ENCODE measurements at regions not wholly inside any gene's neighbourhood (a gene's known extent, or its start where the extent isn't known, plus 50 kb on each side); places are given as distances from the start of the nearest gene placed in this dataset.

DNA sequence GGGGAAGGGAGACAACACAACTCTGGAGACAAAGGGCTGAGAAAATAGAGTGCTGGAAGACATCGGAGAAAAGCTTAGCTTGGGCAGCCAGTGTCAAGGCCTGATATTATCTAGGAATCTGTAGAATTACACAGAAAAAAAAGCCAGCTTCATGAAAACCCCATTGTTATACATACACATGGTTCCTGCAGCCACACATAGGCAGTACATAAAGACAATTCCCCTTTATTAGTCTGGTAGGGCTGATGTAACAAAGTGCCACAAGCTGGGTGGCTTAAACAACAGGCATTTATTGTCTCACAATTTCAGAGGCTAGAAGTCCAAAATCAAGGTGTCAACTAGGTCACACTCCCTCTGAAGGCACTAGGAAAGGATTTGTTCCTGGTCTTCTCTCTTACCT, 503.5 kb downstream of the MID1IP1 start:
- no peak for DNase-seq

GRCh38 chrX:39307488-39307887, 506.2 kb downstream of the MID1IP1 start:
- no peak for DNase-seq

DNA sequence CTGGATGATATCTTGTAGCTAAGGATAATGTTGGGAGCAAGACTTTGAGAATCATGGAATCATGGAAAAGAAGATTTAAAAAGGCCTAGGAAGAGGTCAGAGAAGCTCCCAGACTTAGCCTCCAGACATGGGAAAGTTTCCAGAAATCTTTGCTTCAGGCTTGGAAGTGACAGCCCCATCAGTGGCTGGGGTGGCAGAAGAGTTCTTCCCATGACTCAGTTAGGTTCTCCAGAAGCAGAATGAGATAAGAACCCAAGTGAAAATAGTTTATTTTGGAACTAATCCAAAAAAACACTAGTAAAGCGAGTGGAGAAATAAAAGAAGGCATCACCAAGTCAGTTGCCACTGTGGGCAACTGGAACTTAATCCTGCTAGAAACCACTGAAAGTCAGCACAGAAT, 506.9 kb downstream of the MID1IP1 start:
- no peak for DNase-seq

- DNase-seq = peak; percentile 43
Measured at GRCh38 chrX:39309018-39309635, 507.9 kb downstream of the MID1IP1 start.

GRCh38 chrX:39309721-39310152, 508.5 kb downstream of the MID1IP1 start:
- peak; percentile 35 for DNase-seq

GRCh38 chrX:39310891-39311290, 509.6 kb downstream of the MID1IP1 start:
- no peak for DNase-seq

- DNase-seq = no peak
Measured at GRCh38 chrX:39311646-39312045, 510.4 kb downstream of the MID1IP1 start.

- DNase-seq = no peak
Measured at GRCh38 chrX:39313146-39313545, 511.9 kb downstream of the MID1IP1 start.

- DNase-seq = no peak
Measured at GRCh38 chrX:39318506-39319343, 517.5 kb downstream of the MID1IP1 start.

DNA sequence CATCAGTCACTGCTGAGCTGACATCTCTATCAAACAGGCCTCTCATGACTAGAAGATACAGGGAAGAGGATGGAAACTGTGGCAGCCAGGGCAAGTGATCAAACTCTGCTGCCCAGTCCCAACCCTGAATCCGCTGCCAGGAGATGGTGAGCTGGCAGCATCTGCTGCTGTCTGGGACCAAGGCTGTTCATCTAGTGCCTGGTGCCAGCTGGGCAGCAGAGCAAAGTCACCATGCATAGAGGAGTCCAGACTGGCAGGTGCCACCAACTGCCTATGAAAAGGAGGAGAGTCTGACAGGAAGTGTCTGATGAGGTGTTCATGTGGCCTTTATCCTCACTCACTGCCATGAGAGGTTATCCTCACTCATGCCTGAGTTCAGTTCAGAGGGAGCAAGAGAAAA, 518.9 kb downstream of the MID1IP1 start:
- no peak for DNase-seq

- no peak for DNase-seq
Measured at GRCh38 chrX:39322496-39322895, 521.2 kb downstream of the MID1IP1 start.

DNA sequence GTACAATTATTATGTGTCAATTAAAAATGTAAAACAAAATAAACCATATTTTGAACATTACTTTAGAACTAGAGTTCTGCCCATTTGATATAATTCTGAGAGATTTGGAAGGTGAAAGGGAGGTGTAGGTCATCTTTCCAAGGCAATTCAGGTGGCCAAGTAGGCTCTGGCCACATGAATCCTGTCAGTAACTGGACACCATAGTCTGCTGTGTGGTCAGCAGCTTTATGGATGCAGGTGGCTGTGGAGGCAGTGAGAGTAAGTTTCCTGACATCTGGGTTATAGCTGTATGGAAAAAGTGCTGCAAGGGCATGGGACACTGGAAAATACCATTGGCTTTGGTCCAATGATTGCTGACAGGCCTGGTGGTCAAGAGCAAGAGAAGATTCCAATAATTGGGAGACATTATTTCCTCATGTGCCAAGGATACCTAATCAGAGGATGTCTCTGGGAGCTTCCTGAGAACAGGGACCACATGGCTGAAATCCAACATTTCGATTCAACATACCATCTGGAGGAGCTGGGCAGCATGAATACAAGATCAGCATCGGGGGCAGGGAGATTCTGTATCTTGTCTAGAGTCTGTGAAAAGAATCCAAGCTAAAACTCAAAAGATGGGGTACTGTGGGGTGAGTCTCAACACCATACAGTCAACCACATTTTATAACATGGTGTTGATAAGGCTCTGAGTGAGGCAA, 523.1 kb downstream of the MID1IP1 start:
- DNase-seq = no peak

DNA sequence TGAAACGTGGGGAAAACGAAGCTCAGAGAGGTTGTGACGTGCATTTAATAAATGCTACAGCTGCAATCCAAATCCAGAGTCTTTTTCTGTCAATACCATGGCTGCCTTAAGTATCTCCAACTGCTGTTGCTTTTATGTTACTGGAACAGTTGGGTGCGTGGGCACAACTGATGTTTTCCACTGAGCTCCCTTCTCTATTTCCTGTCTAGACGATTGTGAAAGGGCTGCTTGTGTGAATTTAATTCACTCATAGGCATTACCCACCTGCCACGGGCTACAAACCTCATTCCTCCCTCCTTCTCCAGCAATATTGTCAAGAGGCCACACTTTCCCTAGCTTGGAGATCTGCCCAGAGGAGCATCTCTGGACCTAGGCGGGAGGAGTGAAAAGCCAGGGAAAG, 526.0 kb downstream of the MID1IP1 start:
- peak; percentile 26 for DNase-seq

DNA sequence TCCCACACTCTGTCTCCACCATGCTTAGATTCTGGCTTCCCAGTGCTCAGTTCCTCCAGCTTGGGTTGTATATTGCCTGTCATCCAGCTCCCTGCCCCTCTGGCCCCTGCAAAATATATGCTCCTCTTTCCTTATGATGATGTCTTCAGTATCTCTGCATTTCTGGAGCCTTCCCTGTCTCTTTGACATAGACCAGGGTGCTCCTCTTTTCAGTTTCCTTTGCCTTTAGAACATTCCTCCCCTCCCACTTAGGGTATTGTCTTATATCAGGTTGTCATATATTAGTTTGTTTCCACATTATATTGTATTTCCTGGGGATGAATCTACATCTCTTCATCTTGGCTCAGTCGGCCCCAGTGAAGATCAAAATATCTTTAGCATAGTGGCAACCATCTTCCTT, 526.4 kb downstream of the MID1IP1 start:
- DNase-seq = no peak

- no peak for DNase-seq
Measured at GRCh38 chrX:39328661-39329060, 527.4 kb downstream of the MID1IP1 start.

DNA sequence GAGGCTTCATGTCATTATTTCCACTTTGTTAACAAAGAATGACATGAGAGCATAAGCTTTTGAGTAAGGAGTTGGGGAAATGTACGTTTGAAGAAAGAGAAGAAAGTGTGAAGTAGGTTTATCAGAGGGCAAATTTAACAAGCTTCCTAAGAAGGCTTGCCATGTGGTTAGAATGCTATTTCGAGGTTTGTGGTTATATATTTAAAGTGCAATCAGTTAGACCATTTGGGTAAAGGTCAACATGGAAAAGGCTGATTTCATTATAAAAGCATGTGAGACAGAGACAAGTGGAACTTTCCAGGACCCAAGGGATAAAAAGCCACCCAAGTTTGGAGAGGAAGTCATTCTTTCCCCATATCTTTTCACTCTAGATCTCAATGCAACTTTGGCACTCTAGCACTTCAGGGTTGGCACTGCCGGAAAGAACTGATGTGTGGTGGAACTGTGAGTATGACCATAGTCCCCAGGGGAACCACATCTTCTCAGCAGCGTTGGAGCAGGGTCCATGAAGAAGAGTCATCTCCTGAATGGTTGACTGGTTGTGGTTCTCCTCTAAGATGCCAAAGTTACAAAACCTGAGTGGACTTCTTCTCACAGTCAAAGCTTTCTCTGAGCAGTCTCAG, 529.9 kb downstream of the MID1IP1 start:
- DNase-seq = no peak

GRCh38 chrX:39333451-39333850, 532.2 kb downstream of the MID1IP1 start:
- no peak for DNase-seq

- DNase-seq = no peak
Measured at GRCh38 chrX:39335513-39336235, 534.4 kb downstream of the MID1IP1 start.

DNA sequence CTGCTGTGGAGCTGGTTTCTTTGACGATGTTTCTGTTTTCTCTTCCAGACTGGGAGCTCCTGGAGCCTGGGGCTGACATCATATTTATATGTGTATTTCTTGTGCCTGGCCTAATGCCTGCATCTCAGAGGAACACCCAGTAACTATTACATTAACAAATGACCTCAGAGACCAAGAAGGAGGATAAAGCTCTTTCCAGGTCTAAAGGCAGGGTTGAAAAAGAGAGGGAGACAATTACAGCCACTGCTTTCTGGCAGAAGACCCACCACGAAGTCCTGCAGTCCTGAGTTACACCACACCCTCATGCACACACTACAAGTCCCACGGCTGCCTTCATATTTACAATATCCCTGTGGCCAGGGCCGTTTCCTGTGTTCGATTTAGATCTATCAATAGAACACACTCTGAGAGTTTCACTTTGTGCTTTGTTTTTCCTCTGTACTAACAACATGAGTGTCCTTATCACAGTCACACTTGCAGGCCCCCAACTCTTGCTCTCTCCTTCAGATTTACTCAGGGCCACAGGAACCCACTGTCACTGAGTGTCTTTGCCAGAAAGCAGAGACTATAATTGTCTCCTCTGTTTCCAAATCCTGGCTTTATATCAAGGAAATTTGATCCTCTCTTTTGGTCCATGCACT, 535.5 kb downstream of the MID1IP1 start:
- no peak for DNase-seq

DNA sequence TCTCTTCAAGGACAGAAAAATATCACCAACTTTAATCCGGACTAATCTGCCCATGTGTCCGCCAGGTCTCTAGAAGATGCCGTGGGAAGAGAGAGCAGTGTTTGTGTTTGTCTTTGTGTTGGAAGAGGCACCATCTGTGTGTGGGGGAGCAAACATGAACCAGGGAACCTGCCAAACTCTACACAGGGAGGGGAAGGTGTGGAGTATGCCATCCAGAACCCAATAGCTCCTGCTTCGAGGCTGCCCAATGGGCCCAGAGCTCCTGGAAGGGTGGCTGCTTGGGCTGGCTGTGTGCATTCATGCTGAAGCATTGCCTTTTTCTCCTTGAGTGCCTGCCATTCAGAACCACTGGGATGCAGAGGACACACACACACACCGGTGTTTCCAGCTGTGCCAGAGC, 536.2 kb downstream of the MID1IP1 start:
- no peak for DNase-seq

DNA sequence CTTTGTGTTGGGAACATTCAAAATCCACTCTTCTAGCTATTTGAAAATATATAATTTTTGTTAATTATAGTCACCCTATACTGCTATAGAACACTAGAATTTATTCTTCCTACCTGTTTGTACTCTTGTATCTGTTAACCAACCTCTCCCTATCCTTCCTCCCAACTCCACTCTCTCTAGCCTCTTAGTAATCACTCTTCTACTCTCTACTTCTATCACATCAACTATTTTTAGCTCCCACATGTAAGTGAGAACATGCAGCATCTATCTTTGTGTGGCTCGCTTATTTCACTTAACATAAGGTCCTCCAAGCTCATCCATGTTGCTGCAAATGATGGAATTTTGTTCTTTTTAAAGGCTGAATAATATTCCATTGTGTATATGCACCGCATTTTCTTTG, 537.3 kb downstream of the MID1IP1 start:
- no peak for DNase-seq

GRCh38 chrX:39356119-39356807, 555.0 kb downstream of the MID1IP1 start:
- DNase-seq = no peak

All from activated T-cell treated with anti-CD3 and anti-CD28 coated beads for 4 hours (primary cell).